Activated CD4-positive, alpha-beta T cell treated with anti-CD3 and anti-CD28 coated beads for 36 hours (primary cell): ENCODE measurements at regions not wholly inside any gene's neighbourhood (a gene's known extent, or its start where the extent isn't known, plus 50 kb on each side); places are given as distances from the start of the nearest gene placed in this dataset.
"Not testable (repeated sequence)": the region's sequence is repeated elsewhere in the genome, so short reads cannot be mapped to it uniquely, and the experiment has no call there.

Source experiments
- ATAC-seq: fragments of 200-7000 bp; cut with Tn5 transposase; one replicate; pipeline ENCODE4 v1.10.0; 2021; ENCODE audit warnings: mild to moderate bottlenecking, moderate library complexity
- CTCF ChIA-PET: fragments of 350-600 bp; sonication (Branson Sonifier 250); formaldehyde crosslinking; loops from one replicate; lab custom pipeline; 2021; ENCODE audit warnings: antibody characterized with exemption; lab: Charles Lee
- POLR2A ChIA-PET: fragments of 350-600 bp; sonication (Branson Sonifier 250); formaldehyde crosslinking; loops from one replicate; lab custom pipeline; 2021; ENCODE audit warnings: antibody characterized with exemption, inconsistent platforms; lab: Charles Lee
- DNase-seq: peaks from one replicate; pipeline ENCODE4 v3.0.0-alpha.2; 2020
- H3K27ac Mint-ChIP-seq: one replicate; pipeline ENCODE4 v1.8.0; 2021; ENCODE audit warnings: mixed read lengths
- H3K27me3 Mint-ChIP-seq: one replicate; pipeline ENCODE4 v1.8.0; 2021; ENCODE audit warnings: mixed read lengths
- H3K36me3 Mint-ChIP-seq: one replicate; pipeline ENCODE4 v1.8.0; 2021; ENCODE audit warnings: low read depth, mixed read lengths
- H3K4me1 Mint-ChIP-seq: one replicate; pipeline ENCODE4 v1.8.0; 2021; ENCODE audit warnings: mixed read lengths
- H3K4me3 Mint-ChIP-seq: one replicate; pipeline ENCODE4 v1.8.0; 2021; ENCODE audit warnings: mild to moderate bottlenecking, moderate library complexity, mixed read lengths
- H3K9me3 Mint-ChIP-seq: one replicate; pipeline ENCODE4 v1.8.0; 2021; ENCODE audit warnings: low read depth, mixed read lengths
- intact Hi-C, 2 experiments: fragments of 100-400 bp; cut with DNase I in 1 of 2; cut with micrococcal nuclease in 1 of 2; formaldehyde crosslinking; loops; one replicate each; pipeline versions ENCODE4 v1.14.2 to v1.15.1; 2022 to 2024; cut with DNase I, micrococcal nuclease

GRCh38 chr5:36407396-36407795 lies 105.7 kb upstream of the RANBP3L start:
- no peak overlapping the region for H3K4me3 Mint-ChIP-seq
- H3K36me3 Mint-ChIP-seq: no peaks in the 10 kb centered on the region
- ChIA-PET CTCF (interaction anchor here (1.3 kb wide), 1 partner anchor 12 kb away, joined by 4 read pairs; no protein-coding TSS in a partner anchor), POLR2A (no interaction called here)
- intact Hi-C loops: no loop called here
- no peaks in the 10 kb centered on the region for H3K4me1 Mint-ChIP-seq
- peaks cover 10% of the 10 kb centered on the region for H3K27me3 Mint-ChIP-seq
- H3K9me3 Mint-ChIP-seq: no peaks in the 10 kb centered on the region
- H3K27ac Mint-ChIP-seq: no peak overlapping the region
- DNase-seq: no peak
- no peak for ATAC-seq

- DNase-seq, H3K9me3 Mint-ChIP-seq, H3K4me1 Mint-ChIP-seq, H3K27me3 Mint-ChIP-seq, POLR2A ChIA-PET, H3K4me3 Mint-ChIP-seq, ATAC-seq, H3K36me3 Mint-ChIP-seq, H3K27ac Mint-ChIP-seq: not testable (repeated sequence)
- CTCF ChIA-PET: interaction anchor here (0.9 to 1.2 kb wide), 2 partner anchors 9 to 144 kb away, joined by 3 to 5 read pairs; no protein-coding TSS in a partner anchor
- intact Hi-C loops: loop anchor here in 1 of 2 experiments (10.0 kb wide), 1 partner anchor 145 kb away; no protein-coding TSS in a partner anchor
Measured at GRCh38 chr5:36409711-36410110, 108.0 kb upstream of the RANBP3L start.

DNA sequence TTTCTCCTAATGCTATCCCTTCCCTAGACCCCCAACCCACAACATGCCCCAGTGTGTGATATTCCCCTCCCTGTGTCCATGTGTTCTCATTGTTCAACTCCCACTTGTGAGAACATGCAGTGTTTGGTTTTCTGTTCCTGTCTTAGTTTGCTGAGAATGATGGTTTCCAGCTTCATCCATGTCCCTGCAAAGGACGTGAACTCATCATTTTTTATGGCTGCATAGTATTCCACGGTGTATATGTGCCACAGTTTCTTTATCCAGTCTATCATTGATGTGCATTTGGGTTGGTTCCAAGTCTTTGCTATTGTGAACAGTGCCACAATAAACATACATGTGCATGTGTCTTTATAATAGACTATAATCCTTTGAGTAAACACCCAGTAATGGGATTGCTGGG lies 109.0 kb upstream of the RANBP3L start:
- H3K9me3 Mint-ChIP-seq, ATAC-seq, H3K36me3 Mint-ChIP-seq, H3K27ac Mint-ChIP-seq, CTCF ChIA-PET, POLR2A ChIA-PET, H3K27me3 Mint-ChIP-seq, DNase-seq, H3K4me3 Mint-ChIP-seq, H3K4me1 Mint-ChIP-seq: not testable (repeated sequence)
- intact Hi-C loops: loop anchor here in 1 of 2 experiments (10.0 kb wide), 1 partner anchor 146 kb away; no protein-coding TSS in a partner anchor

DNA sequence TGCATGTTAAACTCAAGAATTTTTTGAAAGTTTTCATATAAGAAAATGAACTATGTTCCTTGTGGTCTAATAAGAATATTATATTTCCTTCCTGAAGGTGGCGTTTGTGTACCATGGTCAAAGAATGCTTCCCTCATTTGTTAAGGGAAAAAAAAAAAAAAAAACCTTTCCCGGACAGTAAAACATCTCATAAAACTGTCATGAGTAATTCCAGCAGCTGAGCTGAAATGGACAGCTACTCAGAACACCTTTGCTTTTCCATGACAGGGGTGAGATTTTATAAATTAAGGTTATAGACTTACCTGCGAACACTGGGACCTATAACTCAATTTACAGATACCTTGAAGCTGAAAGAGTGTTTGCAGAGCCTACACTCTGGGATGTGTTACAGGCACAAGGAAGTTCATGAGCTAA lies 113.2 kb upstream of the RANBP3L start:
- intact Hi-C loops: loop anchor here (1.0 to 10.0 kb wide), 4 partner anchors 92 to 282 kb away; no protein-coding TSS in a partner anchor
- Mint-ChIP-seq H3K27ac (no peak overlapping the region), H3K4me1 (peaks cover 7% of the 10 kb centered on the region), H3K27me3 (peaks cover 6% of the 10 kb centered on the region), H3K9me3 (no peaks in the 10 kb centered on the region), H3K4me3 (no peak overlapping the region), H3K36me3 (no peaks in the 10 kb centered on the region)
- ChIA-PET POLR2A (no interaction called here), CTCF (interaction anchor here (0.6 to 3.1 kb wide), 17 partner anchors 10 to 336 kb away, joined by 3 to 19 read pairs (median 5); no protein-coding TSS in a partner anchor)
- ATAC-seq (no peak), DNase-seq (no peak)

DNA sequence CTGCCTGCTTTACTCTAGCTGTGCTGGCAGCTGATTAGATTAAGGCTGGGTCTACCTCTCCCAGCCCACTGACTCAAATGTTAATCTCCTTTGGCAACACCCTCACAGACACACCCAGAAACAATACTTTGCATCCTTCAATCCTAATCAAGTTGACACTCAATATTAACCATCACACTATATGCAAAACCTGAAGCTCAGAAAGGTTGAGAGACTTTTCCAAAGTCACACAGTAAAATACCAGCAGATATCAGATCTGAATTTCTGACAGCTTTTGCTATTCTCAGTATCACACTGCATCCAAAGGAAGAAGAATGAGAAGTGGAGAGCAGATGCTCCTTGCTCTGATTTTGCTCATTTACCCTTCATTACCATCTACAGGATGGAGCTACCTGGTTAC lies 114.9 kb upstream of the RANBP3L start:
- ChIA-PET CTCF (interaction anchor here (0.8 to 3.1 kb wide), 5 partner anchors 34 to 280 kb away, joined by 4 to 19 read pairs (median 5); no protein-coding TSS in a partner anchor), POLR2A (no interaction called here)

DNA sequence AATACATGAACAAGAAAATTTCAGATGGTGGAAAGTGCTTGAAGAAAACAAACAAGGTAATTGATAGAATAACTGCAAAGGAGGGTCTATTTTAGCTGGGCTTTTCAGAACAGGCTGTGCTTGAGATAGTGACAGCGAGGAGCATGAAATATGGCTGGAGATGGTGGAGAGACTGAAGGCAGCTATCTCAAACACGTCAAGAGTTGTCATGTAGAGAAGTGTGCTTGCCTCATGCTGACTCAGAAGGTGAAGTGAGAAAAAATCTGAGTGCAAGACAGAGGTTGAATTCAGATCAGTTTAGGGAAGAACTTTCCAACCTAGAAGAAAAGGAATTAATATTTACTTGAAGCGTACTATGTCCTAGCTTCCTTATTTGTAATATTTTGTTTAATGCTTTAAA lies 115.5 kb upstream of the RANBP3L start:
- ATAC-seq (no peak), DNase-seq (no peak)
- Mint-ChIP-seq H3K9me3 (no peaks in the 10 kb centered on the region), H3K27me3 (no peaks in the 10 kb centered on the region), H3K4me3 (no peak overlapping the region), H3K36me3 (no peaks in the 10 kb centered on the region), H3K27ac (no peak overlapping the region), H3K4me1 (peaks cover 7% of the 10 kb centered on the region)
- ChIA-PET POLR2A (no interaction called here), CTCF (interaction anchor here (0.8 to 3.1 kb wide), 5 partner anchors 88 to 279 kb away, joined by 3 to 19 read pairs (median 4); no protein-coding TSS in a partner anchor)
- intact Hi-C loops: loop anchor here in 1 of 2 experiments (10.0 kb wide), 1 partner anchor 152 kb away; no protein-coding TSS in a partner anchor

More for the DNA sequence above, 114.9 kb upstream of the RANBP3L start:
- H3K4me3 Mint-ChIP-seq: no peak overlapping the region
- DNase-seq (no peak), ATAC-seq (no peak)
- H3K27me3 Mint-ChIP-seq: no peaks in the 10 kb centered on the region
- H3K36me3 Mint-ChIP-seq: no peaks in the 10 kb centered on the region
- H3K9me3 Mint-ChIP-seq: no peaks in the 10 kb centered on the region
- no peak overlapping the region for H3K27ac Mint-ChIP-seq
- intact Hi-C loops: loop anchor here in 1 of 2 experiments (10.0 kb wide), 1 partner anchor 152 kb away; no protein-coding TSS in a partner anchor
- H3K4me1 Mint-ChIP-seq: peaks cover 7% of the 10 kb centered on the region

- Mint-ChIP-seq H3K4me3 (no peak overlapping the region), H3K9me3 (no peaks in the 10 kb centered on the region), H3K27ac (no peak overlapping the region), H3K27me3 (no peaks in the 10 kb centered on the region), H3K36me3 (no peaks in the 10 kb centered on the region), H3K4me1 (peaks cover 7% of the 10 kb centered on the region)
- intact Hi-C loops: loop anchor here in 1 of 2 experiments (10.0 kb wide), 1 partner anchor 153 kb away; no protein-coding TSS in a partner anchor
- POLR2A ChIA-PET: no interaction called here
- ATAC-seq: no peak
- DNase-seq: no peak
- CTCF ChIA-PET: interaction anchor here (1.1 to 1.4 kb wide), 3 partner anchors 88 to 276 kb away, joined by 3 to 4 read pairs (median 4); no protein-coding TSS in a partner anchor
Measured at GRCh38 chr5:36417668-36418067, 116.0 kb upstream of the RANBP3L start.

- Mint-ChIP-seq H3K4me1 (peaks cover 11% of the 10 kb centered on the region), H3K36me3 (no peaks in the 10 kb centered on the region), H3K9me3 (no peaks in the 10 kb centered on the region), H3K27me3 (no peaks in the 10 kb centered on the region), H3K27ac (no peak overlapping the region), H3K4me3 (no peak overlapping the region)
- CTCF ChIA-PET: interaction anchor here (0.6 to 1.4 kb wide), 4 partner anchors 9 to 272 kb away, joined by 3 to 5 read pairs (median 4); no protein-coding TSS in a partner anchor
- intact Hi-C loops: loop anchor here in 1 of 2 experiments (10.0 kb wide), 1 partner anchor 154 kb away; no protein-coding TSS in a partner anchor
- POLR2A ChIA-PET: no interaction called here
- DNase-seq (no peak), ATAC-seq (no peak)
Measured at GRCh38 chr5:36418152-36418979, 116.7 kb upstream of the RANBP3L start.

GRCh38 chr5:36421256-36421655 lies 119.6 kb upstream of the RANBP3L start:
- Mint-ChIP-seq H3K36me3 (no peaks in the 10 kb centered on the region), H3K27me3 (no peaks in the 10 kb centered on the region), H3K4me3 (no peak overlapping the region), H3K27ac (no peak overlapping the region), H3K9me3 (no peaks in the 10 kb centered on the region), H3K4me1 (peaks cover 13% of the 10 kb centered on the region)
- no peak for DNase-seq
- no peak for ATAC-seq
- intact Hi-C loops: no loop called here
- ChIA-PET POLR2A (no interaction called here), CTCF (interaction anchor here (0.8 to 1.9 kb wide), 5 partner anchors 38 to 272 kb away, joined by 3 to 5 read pairs (median 3); no protein-coding TSS in a partner anchor)

GRCh38 chr5:36422952-36423351 lies 121.2 kb upstream of the RANBP3L start:
- Mint-ChIP-seq H3K4me3 (no peak overlapping the region), H3K4me1 (peaks cover 13% of the 10 kb centered on the region), H3K27ac (no peak overlapping the region), H3K9me3 (no peaks in the 10 kb centered on the region), H3K27me3 (no peaks in the 10 kb centered on the region), H3K36me3 (no peaks in the 10 kb centered on the region)
- ChIA-PET POLR2A (no interaction called here), CTCF (interaction anchor here (1.9 kb wide), 1 partner anchor 37 kb away, joined by 5 read pairs; no protein-coding TSS in a partner anchor)
- intact Hi-C loops: no loop called here
- DNase-seq (no peak), ATAC-seq (no peak)

DNA sequence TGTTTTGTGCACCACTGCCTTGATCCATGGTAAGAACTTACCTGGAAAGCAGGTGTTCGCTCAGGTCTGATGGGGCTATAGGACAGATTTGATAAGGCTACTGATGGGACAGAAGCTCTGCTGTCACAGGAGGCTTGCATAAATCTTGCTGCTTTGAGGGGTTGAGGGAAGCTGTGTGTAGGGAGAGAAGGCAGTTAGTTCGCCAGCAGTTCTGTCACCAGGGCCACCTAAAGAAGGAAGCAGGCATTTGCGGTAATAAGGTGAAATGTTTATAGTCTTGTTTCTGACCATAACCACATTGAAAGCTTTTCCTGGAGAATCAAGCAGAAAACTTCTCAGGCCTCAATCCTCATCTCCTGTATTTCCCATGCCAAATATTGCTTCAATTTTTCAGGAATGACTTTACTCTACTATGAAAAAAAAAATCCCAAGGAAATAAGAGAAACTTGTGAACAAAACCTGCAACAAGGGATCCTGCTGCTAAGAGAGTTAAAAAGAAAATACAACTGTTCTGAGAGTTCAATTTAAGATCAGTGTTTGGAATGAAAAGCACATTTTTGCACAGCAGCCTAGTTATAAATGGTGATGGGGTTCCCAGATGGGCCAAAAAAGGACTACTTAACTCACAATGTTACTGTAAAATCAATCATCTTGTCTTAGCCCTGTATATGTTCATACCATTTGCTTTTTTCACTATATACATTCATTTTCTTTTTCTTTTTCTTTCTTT lies 122.0 kb upstream of the RANBP3L start:
- Mint-ChIP-seq H3K4me1 (peaks cover 13% of the 10 kb centered on the region), H3K36me3 (no peaks in the 10 kb centered on the region), H3K27ac (no peak overlapping the region), H3K27me3 (no peaks in the 10 kb centered on the region), H3K9me3 (no peaks in the 10 kb centered on the region), H3K4me3 (no peak overlapping the region)
- intact Hi-C loops: no loop called here
- CTCF ChIA-PET: no interaction called here
- ATAC-seq: no peak
- no peak for DNase-seq
- POLR2A ChIA-PET: no interaction called here
